NCI-H2227 (cell line): ENCODE measurements at regions not wholly inside any gene's neighbourhood (a gene's known extent, or its start where the extent isn't known, plus 50 kb on each side); places are given as distances from the start of the nearest gene placed in this dataset.
"Not testable (repeated sequence)": the region's sequence is repeated elsewhere in the genome, so short reads cannot be mapped to it uniquely, and the experiment has no call there.

Experiments used
- DNase-seq: peaks from one replicate; lab custom pipeline; 2025; ENCODE audit not compliant: unreplicated experiment; lab: John Stamatoyannopoulos, UW

GRCh38 chr6:114995526-114995925 is 652.7 kb upstream of the HS3ST5 start:
- DNase-seq, result no peak

DNA sequence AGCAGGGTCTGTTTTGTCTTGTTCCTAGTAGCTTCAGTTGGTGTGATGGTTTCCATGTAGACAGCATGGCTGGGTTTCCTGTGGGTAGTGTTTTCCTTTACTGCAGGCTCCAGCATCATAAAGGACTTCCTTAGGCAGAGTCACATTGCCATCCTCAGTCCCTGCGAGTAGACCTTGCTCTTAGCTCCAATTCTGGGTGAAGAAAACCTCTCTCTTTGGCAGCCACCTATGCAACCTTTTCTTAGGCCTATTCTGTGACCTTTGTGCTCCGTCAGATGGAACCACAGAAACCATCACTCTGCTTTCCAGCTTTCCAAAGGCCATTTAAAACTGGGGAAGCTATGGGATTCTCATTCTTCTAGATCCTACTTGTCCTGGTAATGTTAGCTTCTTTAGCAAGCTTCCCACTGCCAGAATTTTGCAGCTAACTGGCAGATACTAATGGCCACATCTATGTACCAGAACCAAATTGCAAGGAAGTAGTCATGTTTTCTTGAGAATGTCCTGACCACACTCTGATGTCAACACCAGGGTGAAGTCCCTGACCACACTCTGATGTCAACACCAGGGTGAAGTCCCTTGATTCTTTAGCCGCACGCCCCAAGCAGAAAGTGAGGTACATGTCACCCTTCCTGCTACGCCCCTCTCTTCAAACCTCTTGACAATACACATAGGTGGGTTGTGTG is 646.6 kb upstream of the HS3ST5 start:
- DNase-seq, result no peak

- no peak for DNase-seq
Observed at GRCh38 chr6:114987281-114987680, 644.5 kb upstream of the HS3ST5 start.

DNA sequence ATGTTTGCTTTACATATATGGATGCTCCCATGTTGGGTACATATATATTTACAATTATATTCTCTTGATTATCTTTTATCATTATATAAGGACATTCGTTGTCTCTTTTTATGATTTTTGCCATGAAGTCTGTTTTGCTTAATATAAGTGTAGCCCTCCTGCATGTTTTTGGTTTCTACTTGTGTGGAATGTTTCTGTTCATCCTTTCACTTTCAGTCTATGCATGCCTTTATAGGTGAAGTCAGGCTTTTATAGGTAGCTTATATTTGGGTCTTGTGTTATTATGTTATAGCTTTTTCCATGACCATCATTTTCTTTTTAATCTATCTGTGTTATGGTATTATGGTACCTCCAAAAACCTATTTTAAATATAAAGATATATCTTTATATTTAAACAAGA is 612.5 kb upstream of the HS3ST5 start:
- DNase-seq, result no peak

GRCh38 chr6:114952229-114952628 is 609.4 kb upstream of the HS3ST5 start:
- no peak for DNase-seq

DNA sequence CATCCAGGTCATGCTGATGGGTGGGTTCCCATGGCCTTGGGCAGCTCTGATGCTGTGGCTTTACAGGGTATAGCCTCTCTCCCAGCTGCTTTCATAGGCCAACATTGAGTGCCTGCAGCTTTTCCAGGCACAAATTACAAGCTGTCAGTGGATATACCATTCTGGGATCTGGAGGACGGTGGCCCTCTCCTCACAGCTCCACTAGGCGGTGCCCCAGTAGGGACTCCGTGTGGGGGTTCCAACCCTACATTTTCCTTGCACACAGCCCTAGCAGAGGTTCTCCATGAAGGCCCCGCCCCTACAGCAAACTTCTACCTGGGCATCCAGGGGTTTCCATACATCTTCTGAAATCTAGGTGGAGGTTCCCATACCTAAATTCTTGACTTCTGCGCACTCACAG is 602.6 kb upstream of the HS3ST5 start:
- DNase-seq, result no peak

DNA sequence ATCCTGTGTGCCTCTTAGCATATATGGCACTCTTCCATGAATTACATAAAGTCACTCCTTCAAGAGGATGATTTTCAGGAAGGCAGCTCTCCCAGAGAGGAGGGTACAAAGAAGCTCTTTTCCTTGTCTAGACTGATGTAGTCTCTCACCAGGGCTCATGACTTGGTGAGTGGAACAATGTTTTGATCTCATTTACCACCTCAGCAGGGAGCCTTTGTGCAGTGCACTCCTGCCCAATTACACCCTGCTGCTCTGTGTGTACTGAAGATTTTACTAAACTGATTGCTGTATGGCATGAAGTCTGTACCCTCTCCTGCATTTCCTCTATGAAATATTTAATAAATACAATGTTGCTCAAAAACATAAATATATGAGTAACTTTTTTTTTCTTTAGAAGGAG is 598.3 kb upstream of the HS3ST5 start:
- peak; percentile 50 for DNase-seq

- no peak for DNase-seq
Observed at GRCh38 chr6:114940181-114940580, 597.4 kb upstream of the HS3ST5 start.

DNA sequence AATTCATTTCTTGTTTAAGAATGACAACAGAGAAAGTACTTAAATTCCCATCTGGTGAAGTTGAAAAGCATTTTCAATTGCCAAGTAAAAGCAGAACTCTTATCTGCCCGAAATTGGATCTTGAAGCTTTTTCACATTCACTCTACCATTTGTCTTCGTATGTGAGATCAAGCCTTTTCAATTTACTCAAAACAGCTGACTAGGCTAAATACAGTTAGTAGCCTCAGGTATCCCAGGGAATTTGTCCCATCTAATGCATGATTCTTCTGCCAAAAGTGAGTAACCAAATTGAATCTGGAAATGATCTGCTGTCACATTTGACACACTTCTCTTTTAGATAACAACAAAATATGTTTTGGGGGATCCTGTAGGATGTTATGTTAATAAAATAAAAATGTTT is 596.8 kb upstream of the HS3ST5 start:
- DNase-seq, result no peak

DNA sequence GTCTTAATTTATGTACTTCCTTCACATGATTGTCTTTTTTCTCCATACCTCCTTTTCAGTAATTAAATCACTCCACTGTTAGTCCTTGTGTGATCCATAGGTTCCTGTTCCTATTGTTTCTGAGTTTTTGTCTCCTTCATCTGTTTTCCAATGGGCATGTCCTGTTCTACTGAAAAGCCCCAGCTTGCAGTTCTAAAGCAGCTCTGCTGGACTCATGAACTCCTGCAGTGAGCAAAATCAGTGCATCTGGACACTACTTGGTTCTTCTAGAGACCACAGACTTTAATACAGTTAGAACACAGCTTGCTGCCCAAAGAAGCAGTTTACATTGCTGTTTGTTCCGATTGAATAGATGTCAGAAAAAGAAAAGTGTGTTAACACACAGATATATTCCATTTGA is 593.3 kb upstream of the HS3ST5 start:
- no peak for DNase-seq

- no peak for DNase-seq
Observed at GRCh38 chr6:114934079-114934478, 591.3 kb upstream of the HS3ST5 start.

- not testable (repeated sequence) for DNase-seq
Observed at GRCh38 chr6:114928731-114929130, 585.9 kb upstream of the HS3ST5 start.

DNA sequence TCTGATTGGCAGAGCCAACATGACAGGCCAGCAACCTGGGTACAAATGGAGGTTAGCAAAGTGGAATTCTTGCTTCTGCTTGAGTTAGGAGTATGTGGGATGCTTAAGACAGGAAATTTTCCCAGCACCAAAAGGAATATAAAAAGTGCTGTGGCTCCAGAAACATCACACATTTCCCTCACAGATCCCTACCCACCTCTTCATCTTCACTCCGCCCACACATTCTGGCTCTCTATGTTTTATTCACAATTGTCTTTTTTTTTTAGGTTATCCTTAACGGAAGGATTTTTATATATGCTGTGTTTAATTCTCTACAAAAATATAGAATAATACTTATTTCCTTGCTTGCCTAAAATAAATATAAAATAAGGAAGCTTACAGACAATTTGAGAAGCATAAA is 563.3 kb upstream of the HS3ST5 start:
- no peak for DNase-seq

GRCh38 chr6:114897536-114897935 is 554.7 kb upstream of the HS3ST5 start:
- no peak for DNase-seq

GRCh38 chr6:114892211-114892610 is 549.4 kb upstream of the HS3ST5 start:
- no peak for DNase-seq

GRCh38 chr6:114888241-114888640 is 545.4 kb upstream of the HS3ST5 start:
- DNase-seq, result no peak

GRCh38 chr6:114886670-114887436 is 544.0 kb upstream of the HS3ST5 start:
- DNase-seq, result no peak

GRCh38 chr6:114879693-114880092 is 536.9 kb upstream of the HS3ST5 start:
- no peak for DNase-seq

- no peak for DNase-seq
Observed at GRCh38 chr6:114878091-114878490, 535.3 kb upstream of the HS3ST5 start.

DNA sequence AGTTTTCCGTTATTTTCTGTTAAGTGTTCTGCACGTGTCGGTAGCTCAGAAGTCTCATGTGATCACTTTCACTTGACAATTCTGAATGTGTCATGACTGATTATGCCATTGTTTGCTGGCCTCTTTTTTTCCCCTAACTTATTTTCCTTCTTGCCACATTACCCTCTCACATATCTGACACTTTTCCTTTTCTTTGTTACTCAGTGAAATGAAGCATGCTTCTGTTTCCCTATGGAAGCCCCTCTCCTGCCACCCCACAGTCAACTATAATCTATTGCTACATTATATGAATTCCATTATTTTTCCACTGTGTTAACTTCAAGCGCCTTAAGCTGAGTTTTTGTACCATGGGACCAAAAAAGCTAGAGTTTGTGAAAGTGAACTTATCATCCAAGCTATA is 531.6 kb upstream of the HS3ST5 start:
- no peak for DNase-seq

DNA sequence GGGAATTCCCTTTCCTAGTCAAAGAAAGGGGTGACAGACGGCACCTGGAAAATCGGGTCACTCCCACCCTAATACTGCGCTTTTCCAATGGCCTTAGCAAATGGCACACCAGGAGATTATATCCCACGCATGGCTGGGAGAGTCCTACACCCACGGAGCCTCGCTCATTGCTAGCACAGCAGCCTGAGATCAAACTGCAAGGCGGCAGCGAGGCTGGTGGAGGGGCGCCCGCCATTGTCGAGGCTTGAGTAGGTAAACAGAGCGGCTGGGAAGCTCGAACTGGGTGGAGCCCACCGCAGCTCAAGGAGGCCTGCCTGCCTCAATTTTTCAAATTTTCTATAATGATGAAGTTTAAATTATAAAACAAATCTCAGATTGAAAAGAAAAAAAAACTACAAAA is 522.7 kb upstream of the HS3ST5 start:
- not testable (repeated sequence) for DNase-seq

DNA sequence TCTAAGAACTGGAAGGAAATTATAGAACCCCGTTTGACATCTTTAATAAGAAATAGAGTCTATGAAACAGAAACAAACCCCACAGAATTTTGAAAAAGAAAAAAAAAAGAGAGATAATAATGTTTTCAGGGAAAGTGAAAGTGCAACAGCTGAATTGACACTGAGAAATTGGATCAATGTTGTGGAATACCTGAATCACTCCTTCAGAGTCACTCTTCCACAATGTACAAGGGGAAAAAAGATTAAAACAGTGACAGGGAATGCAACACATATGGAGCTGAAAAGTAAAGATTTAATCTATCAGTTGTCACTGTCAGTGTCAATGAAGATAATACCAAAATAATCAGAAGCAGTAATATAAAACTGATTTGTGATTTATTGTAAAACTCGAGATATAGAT is 520.8 kb upstream of the HS3ST5 start:
- DNase-seq, result no peak

DNA sequence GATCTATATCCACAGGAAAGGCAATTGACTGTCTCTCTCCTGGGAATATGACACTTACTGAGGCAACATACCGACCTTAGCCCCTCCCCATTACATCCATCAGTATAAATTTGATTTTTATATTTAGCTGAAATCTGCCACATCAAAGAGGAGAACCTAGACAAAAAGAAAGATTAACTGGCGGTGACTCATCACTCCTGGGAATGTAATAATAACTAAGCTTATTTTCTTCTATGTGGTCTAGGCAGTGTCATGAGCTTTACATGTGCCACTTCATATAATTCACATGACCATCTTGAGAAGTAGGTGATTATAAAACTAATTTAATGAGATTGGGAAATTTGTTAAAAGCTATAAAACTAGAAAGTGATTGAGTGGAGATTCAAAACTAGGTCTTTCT is 520.0 kb upstream of the HS3ST5 start:
- DNase-seq, result no peak
